Thyroid gland (tissue), 4 donors: ENCODE measurements at regions not wholly inside any gene's neighbourhood (a gene's known extent, or its start where the extent isn't known, plus 50 kb on each side); places are given as distances from the start of the nearest gene placed in this dataset.

Source experiments
- POLR2A ChIP-seq, 2 donors: fragments of 450-650 bp; IDR thresholded peaks; one replicate each; pipeline ENCODE4 v1.6.1; 2017; ENCODE audit warnings: antibody characterized with exemption in 2 of 2, mild to moderate bottlenecking in 2 of 2, moderate library complexity in 1 of 2
- TF ChIP-seq, protein P1 (sequence below), 6 experiments: fragments of 200-600 bp in 3 of 6; fragments of 450-650 bp in 3 of 6; sonication (generic) in 3 of 6; IDR thresholded peaks; one replicate each; pipeline ENCODE4 v1.5.1; 2016 to 2019; ENCODE audit warnings: antibody characterized with exemption in 6 of 6, mild to moderate bottlenecking in 2 of 6, inconsistent platforms in 1 of 6, moderate library complexity in 1 of 6

DNA sequence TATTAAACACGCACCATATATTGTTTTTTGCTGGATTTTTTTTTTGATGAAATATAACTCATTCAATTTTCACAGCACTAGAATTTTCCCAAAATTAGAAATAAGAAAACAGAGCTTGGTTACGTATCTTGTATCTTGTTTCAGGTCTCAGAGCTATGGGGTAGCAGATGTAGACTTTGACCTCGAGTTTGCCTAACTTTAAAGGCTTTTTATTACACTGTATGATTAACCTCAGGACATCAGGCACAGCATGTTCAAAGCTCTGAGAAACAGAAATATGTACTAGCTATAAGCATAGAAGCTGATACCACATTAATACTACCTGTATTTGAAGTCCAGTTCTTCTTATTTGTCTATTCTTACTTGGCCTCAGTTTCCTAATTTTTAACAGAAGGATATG lies 171.9 kb upstream of the KITLG start:
- TF ChIP-seq, protein P1, sequence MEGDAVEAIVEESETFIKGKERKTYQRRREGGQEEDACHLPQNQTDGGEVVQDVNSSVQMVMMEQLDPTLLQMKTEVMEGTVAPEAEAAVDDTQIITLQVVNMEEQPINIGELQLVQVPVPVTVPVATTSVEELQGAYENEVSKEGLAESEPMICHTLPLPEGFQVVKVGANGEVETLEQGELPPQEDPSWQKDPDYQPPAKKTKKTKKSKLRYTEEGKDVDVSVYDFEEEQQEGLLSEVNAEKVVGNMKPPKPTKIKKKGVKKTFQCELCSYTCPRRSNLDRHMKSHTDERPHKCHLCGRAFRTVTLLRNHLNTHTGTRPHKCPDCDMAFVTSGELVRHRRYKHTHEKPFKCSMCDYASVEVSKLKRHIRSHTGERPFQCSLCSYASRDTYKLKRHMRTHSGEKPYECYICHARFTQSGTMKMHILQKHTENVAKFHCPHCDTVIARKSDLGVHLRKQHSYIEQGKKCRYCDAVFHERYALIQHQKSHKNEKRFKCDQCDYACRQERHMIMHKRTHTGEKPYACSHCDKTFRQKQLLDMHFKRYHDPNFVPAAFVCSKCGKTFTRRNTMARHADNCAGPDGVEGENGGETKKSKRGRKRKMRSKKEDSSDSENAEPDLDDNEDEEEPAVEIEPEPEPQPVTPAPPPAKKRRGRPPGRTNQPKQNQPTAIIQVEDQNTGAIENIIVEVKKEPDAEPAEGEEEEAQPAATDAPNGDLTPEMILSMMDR (IDR thresholded peaks at IDR 0.05): no peak
- no peak for TF ChIP-seq POLR2A (IDR thresholded peaks at IDR 0.05)
